Left lung (tissue), 4 donors: ENCODE measurements at regions not wholly inside any gene's neighbourhood (a gene's known extent, or its start where the extent isn't known, plus 50 kb on each side); places are given as distances from the start of the nearest gene placed in this dataset.
A peak's percentile ranks its signal among the peaks of the same experiment; 100 is the strongest.

Experiments used
- ATAC-seq: fragments of 200-7000 bp; cut with Tn5 transposase; one replicate; pipeline ENCODE4 v1.9.1; 2020; ENCODE audit warnings: moderate library complexity
- DNase-seq, 4 donors: peaks; one replicate each; pipeline ENCODE4 v3.0.0-alpha.2; 2013 to 2020
- H3K27ac ChIP-seq, 2 donors: fragments of 200-600 bp; sonication (generic) in 1 of 2; one replicate each; pipeline versions ENCODE4 v1.5.0 to v1.8.0; 2020 to 2021
- H3K27me3 ChIP-seq, 2 donors: fragments of 200-600 bp; sonication (generic) in 1 of 2; one replicate each; pipeline versions ENCODE4 v1.5.0 to v1.8.0; 2020 to 2021
- H3K36me3 ChIP-seq, 2 donors: fragments of 200-600 bp; sonication (generic) in 1 of 2; one replicate each; pipeline versions ENCODE4 v1.5.0 to v1.8.0; 2020 to 2021
- H3K4me1 ChIP-seq, 2 donors: fragments of 200-600 bp; one replicate each; pipeline ENCODE4 v1.8.0; 2021
- H3K4me3 ChIP-seq, 2 donors: fragments of 200-600 bp; sonication (generic) in 1 of 2; one replicate each; pipeline versions ENCODE4 v1.5.0 to v1.8.0; 2020 to 2021; ENCODE audit warnings: mild to moderate bottlenecking in 1 of 2
- H3K9me3 ChIP-seq, 2 donors: fragments of 200-600 bp; sonication (generic) in 1 of 2; one replicate each; pipeline versions ENCODE4 v1.5.0 to v1.8.0; 2020 to 2021
- CTCF ChIP-seq, 2 donors: fragments of 200-600 bp; sonication (generic) in 1 of 2; IDR thresholded peaks; one replicate each; pipeline versions ENCODE4 v1.5.0 to v1.8.0; 2021; ENCODE audit warnings: antibody characterized with exemption in 2 of 2
- intact Hi-C, 2 donors: fragments of 100-400 bp; cut with DNase I; formaldehyde crosslinking; loops; one replicate each; pipeline versions ENCODE4 v1.11.2 to v1.14.2; 2022
- donor health status: DM: no; HTN: yes; CAD: no.
- donor health status: DM: no; HTN: no; CAD: no.

GRCh38 chr7:138295049-138295637 lies 164.9 kb upstream of the TRIM24 start:
- Histone ChIP-seq H3K4me3 (no peak overlapping the region), H3K4me1 (no peaks in the 10 kb centered on the region), H3K36me3 (no peaks in the 10 kb centered on the region), H3K9me3 (peaks cover 0 to 7% of the 10 kb centered on the region in 2 donors), H3K27me3 (no peaks in the 10 kb centered on the region), H3K27ac (no peak overlapping the region)
- DNase-seq: no peak
- ATAC-seq: no peak
- intact Hi-C loops: no loop called here
- no peak for TF ChIP-seq CTCF (IDR thresholded peaks at IDR 0.05)

DNA sequence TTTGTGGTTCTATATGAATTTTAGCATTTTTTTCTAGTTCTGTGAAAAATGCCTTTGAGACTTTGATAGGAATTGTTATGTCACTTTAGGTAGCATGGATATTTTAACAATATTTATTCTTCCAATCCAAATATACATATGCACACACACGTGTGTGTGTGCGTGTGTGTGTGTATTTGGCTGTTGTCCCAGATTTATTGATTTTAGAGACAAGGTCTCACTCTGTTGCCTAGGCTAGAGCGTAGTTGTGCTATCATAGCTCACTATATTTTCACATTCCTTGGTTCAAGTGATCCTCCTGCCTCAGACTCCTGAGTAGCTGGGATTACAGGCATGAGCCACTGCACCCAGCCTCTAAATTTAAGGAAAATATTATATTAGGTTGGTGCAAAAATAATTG lies 162.5 kb upstream of the TRIM24 start:
- intact Hi-C loops: no loop called here
- DNase-seq: no peak
- ATAC-seq: no peak
- no peaks in the 10 kb centered on the region for H3K4me1 ChIP-seq
- H3K27me3 ChIP-seq: no peaks in the 10 kb centered on the region
- TF ChIP-seq CTCF (IDR thresholded peaks at IDR 0.05): no peak
- H3K36me3 ChIP-seq: no peaks in the 10 kb centered on the region
- H3K27ac ChIP-seq: no peak overlapping the region
- no peak overlapping the region for H3K4me3 ChIP-seq
- H3K9me3 ChIP-seq: no peaks in the 10 kb centered on the region

- intact Hi-C loops: no loop called here
- Histone ChIP-seq H3K9me3 (peaks cover 0 to 8% of the 10 kb centered on the region in 2 donors), H3K27me3 (no peaks in the 10 kb centered on the region), H3K4me3 (no peak overlapping the region), H3K27ac (no peak overlapping the region), H3K4me1 (no peaks in the 10 kb centered on the region), H3K36me3 (no peaks in the 10 kb centered on the region)
- TF ChIP-seq CTCF (IDR thresholded peaks at IDR 0.05): no peak
- ATAC-seq: no peak
- no peak for DNase-seq
Observed at GRCh38 chr7:138299066-138299465, 161.0 kb upstream of the TRIM24 start.

DNA sequence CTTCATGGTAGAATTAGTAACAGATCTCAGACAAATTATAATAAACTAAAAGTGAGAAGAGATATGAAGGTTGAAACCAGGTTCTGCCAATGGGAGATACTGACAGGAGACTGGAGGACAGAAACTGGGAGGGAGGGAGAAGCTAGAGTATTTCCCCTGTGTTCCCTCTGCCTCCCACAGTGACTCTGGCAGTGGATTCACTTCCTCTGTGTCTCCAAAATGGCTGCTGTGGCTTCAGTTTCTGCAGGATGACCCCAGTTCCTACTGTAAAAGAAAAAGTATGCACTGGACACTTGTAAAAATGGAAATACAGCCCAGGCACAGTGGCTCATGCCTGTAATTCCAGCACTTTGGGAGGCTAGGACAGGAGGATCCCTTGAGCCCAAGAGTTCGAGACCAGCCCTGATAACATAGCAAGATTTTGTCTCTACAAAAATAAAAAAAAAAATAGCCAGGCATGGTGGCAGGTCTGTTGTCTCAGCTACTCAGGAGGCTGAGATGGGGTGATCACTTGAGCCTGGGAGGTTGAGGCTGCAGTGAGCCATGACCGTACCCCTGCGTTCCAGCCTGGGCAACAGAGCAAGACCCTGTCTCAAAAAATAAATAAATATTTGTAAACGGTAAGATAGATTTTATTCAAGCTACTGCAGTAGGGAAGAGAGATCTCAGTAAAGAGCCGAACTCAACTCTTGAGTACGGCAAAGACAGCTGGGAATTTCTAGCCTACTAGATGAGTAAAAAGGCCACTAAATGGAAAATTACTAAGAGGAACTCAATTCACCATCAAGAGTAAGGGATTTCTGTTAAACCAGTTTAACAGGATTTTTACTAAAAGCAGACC lies 156.6 kb upstream of the TRIM24 start:
- Histone ChIP-seq H3K27me3 (no peaks in the 10 kb centered on the region), H3K36me3 (no peaks in the 10 kb centered on the region), H3K4me3 (no peak overlapping the region), H3K4me1 (no peaks in the 10 kb centered on the region), H3K27ac (no peak overlapping the region), H3K9me3 (peaks cover 0 to 11% of the 10 kb centered on the region in 2 donors)
- peak; percentile 30 for ATAC-seq
- intact Hi-C loops: no loop called here
- DNase-seq: no peak
- TF ChIP-seq CTCF (IDR thresholded peaks at IDR 0.05): no peak

DNA sequence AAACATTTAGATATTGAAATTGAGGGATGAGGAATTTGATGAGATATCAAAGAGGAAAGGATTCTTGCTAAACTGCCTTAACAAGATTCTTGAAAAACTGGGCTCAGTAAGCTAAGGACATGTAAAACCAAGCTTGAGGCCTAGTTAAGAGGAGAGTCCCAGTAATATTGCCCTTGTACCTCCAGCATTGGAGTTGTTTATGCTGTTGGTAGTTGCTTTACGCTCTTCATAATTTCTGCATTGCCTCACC lies 156.1 kb upstream of the TRIM24 start:
- TF ChIP-seq CTCF (IDR thresholded peaks at IDR 0.05): no peak
- H3K36me3 ChIP-seq: no peaks in the 10 kb centered on the region
- ATAC-seq: peak; percentile 29
- H3K9me3 ChIP-seq: peaks cover 0 to 11% of the 10 kb centered on the region in 2 donors
- H3K27me3 ChIP-seq: no peaks in the 10 kb centered on the region
- no peak overlapping the region for H3K4me3 ChIP-seq
- intact Hi-C loops: no loop called here
- peak in 1 of 4 donors; percentile 47 for DNase-seq
- no peaks in the 10 kb centered on the region for H3K4me1 ChIP-seq
- no peak overlapping the region for H3K27ac ChIP-seq
